Stimulated activated naive CD8-positive, alpha-beta T cell treated with anti-CD3 and anti-CD28 coated beads, Interleukin-15, amount 100 ng/mL, for 72 hours (primary cell): ENCODE measurements at regions not wholly inside any gene's neighbourhood (a gene's known extent, or its start where the extent isn't known, plus 50 kb on each side); places are given as distances from the start of the nearest gene placed in this dataset.

Source experiments
- ATAC-seq: fragments of 150-1000 bp; cut with Tn5 transposase; 2 replicates; pipeline ENCODE4 v1.10.0; 2021; ENCODE audit warnings: mild to moderate bottlenecking, moderate library complexity
- DNase-seq, 2 donors: peaks; one replicate each; pipeline ENCODE4 v3.0.0; 2021 to 2022
- H3K27ac Mint-ChIP-seq, 2 donors: one replicate each; pipeline ENCODE4 v1.8.0; 2022; ENCODE audit warnings: mild to moderate bottlenecking in 2 of 2, mixed read lengths in 2 of 2, moderate library complexity in 2 of 2
- H3K27me3 Mint-ChIP-seq: one replicate; pipeline ENCODE4 v1.8.0; 2022; ENCODE audit warnings: mixed read lengths
- H3K4me1 Mint-ChIP-seq: one replicate; pipeline ENCODE4 v1.8.0; 2022; ENCODE audit warnings: mild to moderate bottlenecking, mixed read lengths
- H3K4me3 Mint-ChIP-seq, 2 donors: one replicate each; pipeline ENCODE4 v1.8.0; 2022; ENCODE audit warnings: mild to moderate bottlenecking in 2 of 2, mixed read lengths in 2 of 2, moderate library complexity in 1 of 2
- H3K9me3 Mint-ChIP-seq, 2 donors: one replicate each; pipeline ENCODE4 v1.8.0; 2022; ENCODE audit warnings: mixed read lengths in 2 of 2

GRCh38 chr10:93165367-93165766 is 91.7 kb downstream of the CYP26A1 start:
- ATAC-seq (no peak), DNase-seq (no peak)
- Mint-ChIP-seq H3K4me1 (no peaks in the 10 kb centered on the region), H3K4me3 (no peak overlapping the region), H3K9me3 (peaks cover 7 to 14% of the 10 kb centered on the region in 2 donors), H3K27me3 (peaks cover 30% of the 10 kb centered on the region), H3K27ac (no peak overlapping the region)

GRCh38 chr10:93166134-93166533 is 92.4 kb downstream of the CYP26A1 start:
- no peak overlapping the region for H3K27ac Mint-ChIP-seq
- peaks cover 10 to 17% of the 10 kb centered on the region in 2 donors for H3K9me3 Mint-ChIP-seq

GRCh38 chr10:93171837-93172236 is 98.1 kb downstream of the CYP26A1 start:
- Mint-ChIP-seq H3K4me1 (no peaks in the 10 kb centered on the region), H3K9me3 (peaks cover 10 to 11% of the 10 kb centered on the region in 2 donors), H3K27ac (no peak overlapping the region), H3K4me3 (no peak overlapping the region), H3K27me3 (peaks cover 17% of the 10 kb centered on the region)
- no peak for ATAC-seq
- DNase-seq = no peak

More at GRCh38 chr10:93166134-93166533, 92.4 kb downstream of the CYP26A1 start:
- no peak for ATAC-seq
- Mint-ChIP-seq H3K4me3 (no peak overlapping the region), H3K27me3 (peaks cover 30% of the 10 kb centered on the region), H3K4me1 (no peaks in the 10 kb centered on the region)
- DNase-seq = no peak

GRCh38 chr10:93173967-93174845 is 100.5 kb downstream of the CYP26A1 start:
- H3K27me3 Mint-ChIP-seq = peaks cover 7% of the 10 kb centered on the region
- no peak overlapping the region for H3K4me3 Mint-ChIP-seq
- ATAC-seq (no peak), DNase-seq (no peak)
- H3K27ac Mint-ChIP-seq = no peak overlapping the region
- H3K9me3 Mint-ChIP-seq = peaks cover 10 to 11% of the 10 kb centered on the region in 2 donors
- H3K4me1 Mint-ChIP-seq = no peaks in the 10 kb centered on the region

- ATAC-seq (no peak), DNase-seq (no peak)
- Mint-ChIP-seq H3K4me1 (no peaks in the 10 kb centered on the region), H3K9me3 (peaks cover 2% of the 10 kb centered on the region in 2 donors), H3K27ac (peak overlapping the region in 1 of 2 donors; percentile 35), H3K4me3 (no peak overlapping the region), H3K27me3 (peaks cover 7% of the 10 kb centered on the region)
Measured at GRCh38 chr10:93175490-93175889, 101.8 kb downstream of the CYP26A1 start.

- no peaks in the 10 kb centered on the region for H3K4me1 Mint-ChIP-seq
- no peak overlapping the region for H3K4me3 Mint-ChIP-seq
- DNase-seq (no peak), ATAC-seq (no peak)
- H3K27me3 Mint-ChIP-seq = peaks cover 7% of the 10 kb centered on the region
- H3K27ac Mint-ChIP-seq = no peak overlapping the region
- no peaks in the 10 kb centered on the region for H3K9me3 Mint-ChIP-seq
Measured at GRCh38 chr10:93177511-93177910, 103.8 kb downstream of the CYP26A1 start.

GRCh38 chr10:93178226-93178625 is 104.5 kb downstream of the CYP26A1 start:
- H3K4me1 Mint-ChIP-seq = no peaks in the 10 kb centered on the region
- H3K4me3 Mint-ChIP-seq = no peak overlapping the region
- H3K9me3 Mint-ChIP-seq = no peaks in the 10 kb centered on the region
- H3K27me3 Mint-ChIP-seq = peaks cover 6% of the 10 kb centered on the region
- no peak for DNase-seq
- ATAC-seq = no peak
- no peak overlapping the region for H3K27ac Mint-ChIP-seq

- Mint-ChIP-seq H3K27me3 (peaks cover 9% of the 10 kb centered on the region), H3K4me3 (no peak overlapping the region), H3K4me1 (no peaks in the 10 kb centered on the region), H3K27ac (no peak overlapping the region), H3K9me3 (no peaks in the 10 kb centered on the region)
- DNase-seq (no peak), ATAC-seq (no peak)
Measured at GRCh38 chr10:93180482-93180931, 106.8 kb downstream of the CYP26A1 start.

GRCh38 chr10:93181271-93182048 is 107.8 kb downstream of the CYP26A1 start:
- Mint-ChIP-seq H3K27me3 (peaks cover 11% of the 10 kb centered on the region), H3K4me1 (no peaks in the 10 kb centered on the region), H3K4me3 (no peak overlapping the region), H3K9me3 (no peaks in the 10 kb centered on the region), H3K27ac (no peak overlapping the region)
- ATAC-seq (no peak), DNase-seq (no peak)

GRCh38 chr10:93182049-93182327 is 108.3 kb downstream of the CYP26A1 start:
- Mint-ChIP-seq H3K27me3 (peaks cover 11% of the 10 kb centered on the region), H3K4me1 (no peaks in the 10 kb centered on the region), H3K27ac (no peak overlapping the region), H3K9me3 (no peaks in the 10 kb centered on the region), H3K4me3 (no peak overlapping the region)
- ATAC-seq (no peak), DNase-seq (no peak)

GRCh38 chr10:93182790-93183189 is 109.1 kb downstream of the CYP26A1 start:
- Mint-ChIP-seq H3K9me3 (no peaks in the 10 kb centered on the region), H3K27me3 (peaks cover 11% of the 10 kb centered on the region), H3K4me3 (no peak overlapping the region), H3K4me1 (no peaks in the 10 kb centered on the region), H3K27ac (no peak overlapping the region)
- ATAC-seq (no peak), DNase-seq (no peak)

GRCh38 chr10:93186653-93187052 is 113.0 kb downstream of the CYP26A1 start:
- Mint-ChIP-seq H3K4me3 (no peak overlapping the region), H3K27ac (no peak overlapping the region), H3K4me1 (no peaks in the 10 kb centered on the region), H3K9me3 (no peaks in the 10 kb centered on the region), H3K27me3 (peaks cover 11% of the 10 kb centered on the region)
- DNase-seq (no peak), ATAC-seq (no peak)

- no peak for ATAC-seq
- Mint-ChIP-seq H3K27ac (no peak overlapping the region), H3K27me3 (peaks cover 7% of the 10 kb centered on the region)
Measured at GRCh38 chr10:93189944-93190343, 116.3 kb downstream of the CYP26A1 start.

GRCh38 chr10:93190372-93190771 is 116.7 kb downstream of the CYP26A1 start:
- DNase-seq (no peak), ATAC-seq (no peak)
- Mint-ChIP-seq H3K27ac (no peak overlapping the region), H3K9me3 (no peaks in the 10 kb centered on the region), H3K4me3 (no peak overlapping the region), H3K27me3 (peaks cover 3% of the 10 kb centered on the region), H3K4me1 (no peaks in the 10 kb centered on the region)

More at GRCh38 chr10:93189944-93190343, 116.3 kb downstream of the CYP26A1 start:
- Mint-ChIP-seq H3K4me3 (no peak overlapping the region), H3K4me1 (no peaks in the 10 kb centered on the region), H3K9me3 (no peaks in the 10 kb centered on the region)
- DNase-seq = no peak

- H3K4me1 Mint-ChIP-seq = peaks cover 5% of the 10 kb centered on the region
- ATAC-seq (no peak), DNase-seq (no peak)
- no peak overlapping the region for H3K4me3 Mint-ChIP-seq
- no peak overlapping the region for H3K27ac Mint-ChIP-seq
- peaks cover 14% of the 10 kb centered on the region for H3K27me3 Mint-ChIP-seq
- no peaks in the 10 kb centered on the region for H3K9me3 Mint-ChIP-seq
Measured at GRCh38 chr10:93193906-93194305, 120.2 kb downstream of the CYP26A1 start.
